ENCODE measurements at regions not wholly inside any gene's neighbourhood (a gene's known extent, or its start where the extent isn't known, plus 50 kb on each side); places are given as distances from the start of the nearest gene placed in this dataset.

DNA sequence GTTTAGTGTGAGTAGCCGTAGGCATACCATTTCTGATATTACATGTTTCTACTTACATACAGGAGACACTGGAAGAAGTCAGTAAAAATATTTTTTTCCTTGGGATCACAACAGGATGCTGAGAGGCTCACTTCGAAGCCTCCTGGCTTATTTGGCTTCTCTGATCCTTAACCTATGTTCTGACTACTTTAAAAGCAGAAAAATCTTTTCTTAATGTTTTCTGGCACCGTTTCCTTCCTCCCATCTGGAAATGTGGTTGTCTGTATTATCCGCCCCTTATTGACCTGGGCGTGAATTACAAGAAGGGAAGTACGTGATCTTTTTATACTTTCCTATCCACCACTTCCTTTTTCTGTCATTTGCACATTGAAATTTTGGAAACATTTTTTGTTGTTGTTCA lies 379.6 kb downstream of the COL12A1 start:
- no peaks in the 10 kb centered on the region; the same call in none of the 2 replicates for H3K9me3 ChIP-seq (ENCODE audit: insufficient read depth, low read depth, low read length)
- H3K4me1 ChIP-seq (ENCODE audit: insufficient read depth, low read length): no peaks in the 10 kb centered on the region
- no peak overlapping the region for H3K9ac ChIP-seq (ENCODE audit: low read depth, low read length)
- H3K4me3 ChIP-seq (ENCODE audit: low read length): no peak overlapping the region
- H3K27ac ChIP-seq (ENCODE audit: low read length): no peak overlapping the region
- H3K36me3 ChIP-seq (ENCODE audit: insufficient read depth, low read depth, low read length): no peaks in the 10 kb centered on the region
- H3K27me3 ChIP-seq (ENCODE audit: insufficient read depth, low read length): no peaks in the 10 kb centered on the region

DNA sequence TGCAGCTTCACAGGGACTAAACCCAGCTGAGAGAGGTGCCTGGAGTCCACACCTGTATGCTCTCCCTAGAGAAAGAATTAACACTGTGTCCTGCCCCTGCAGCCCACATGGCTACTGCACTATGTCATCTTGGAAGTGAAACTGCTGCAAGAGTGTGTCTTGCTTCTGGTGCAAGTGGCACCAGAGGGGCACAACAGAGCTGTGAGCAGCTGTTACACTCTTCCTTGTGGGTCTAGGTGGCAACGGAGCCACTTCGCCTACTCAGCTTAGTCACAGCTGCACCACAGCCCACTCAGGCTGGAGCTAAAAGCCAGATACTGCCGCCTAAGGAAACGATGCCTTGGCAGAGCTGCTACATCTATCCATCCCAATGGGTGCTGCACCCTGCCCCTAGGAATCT lies 391.4 kb downstream of the COL12A1 start:
- H3K27ac ChIP-seq (ENCODE audit: low read length): no peak overlapping the region
- no peak overlapping the region for H3K4me3 ChIP-seq (ENCODE audit: low read length)
- H3K36me3 ChIP-seq (ENCODE audit: insufficient read depth, low read depth, low read length): no peaks in the 10 kb centered on the region
- H3K27me3 ChIP-seq (ENCODE audit: insufficient read depth, low read length): no peaks in the 10 kb centered on the region
- H3K9me3 ChIP-seq (ENCODE audit: insufficient read depth, low read depth, low read length): no peaks in the 10 kb centered on the region
- H3K4me1 ChIP-seq (ENCODE audit: insufficient read depth, low read length): no peaks in the 10 kb centered on the region
- no peak overlapping the region for H3K9ac ChIP-seq (ENCODE audit: low read depth, low read length)

GRCh38 chr6:74807674-74808073 lies 398.2 kb downstream of the COL12A1 start:
- no peaks in the 10 kb centered on the region for H3K36me3 ChIP-seq (ENCODE audit: insufficient read depth, low read depth, low read length)
- no peaks in the 10 kb centered on the region for H3K27me3 ChIP-seq (ENCODE audit: insufficient read depth, low read length)
- no peaks in the 10 kb centered on the region for H3K9me3 ChIP-seq (ENCODE audit: insufficient read depth, low read depth, low read length)
- no peaks in the 10 kb centered on the region for H3K4me1 ChIP-seq (ENCODE audit: insufficient read depth, low read length)
- H3K9ac ChIP-seq (ENCODE audit: low read depth, low read length): no peak overlapping the region
- no peak overlapping the region for H3K4me3 ChIP-seq (ENCODE audit: low read length)
- H3K27ac ChIP-seq (ENCODE audit: low read length): no peak overlapping the region

- H3K36me3 ChIP-seq (ENCODE audit: insufficient read depth, low read depth, low read length): no peaks in the 10 kb centered on the region
- peaks cover 6% of the 10 kb centered on the region; the same call in 1 of the 2 replicates for H3K9me3 ChIP-seq (ENCODE audit: insufficient read depth, low read depth, low read length)
- H3K4me1 ChIP-seq (ENCODE audit: insufficient read depth, low read length): no peaks in the 10 kb centered on the region
- no peaks in the 10 kb centered on the region for H3K27me3 ChIP-seq (ENCODE audit: insufficient read depth, low read length)
- no peak overlapping the region for H3K27ac ChIP-seq (ENCODE audit: low read length)
- no peak overlapping the region for H3K4me3 ChIP-seq (ENCODE audit: low read length)
- no peak overlapping the region for H3K9ac ChIP-seq (ENCODE audit: low read depth, low read length)
Measured at GRCh38 chr6:74805916-74806696, 399.7 kb downstream of the COL12A1 start.

GRCh38 chr6:74798302-74798701 lies 407.6 kb downstream of the COL12A1 start:
- H3K9ac ChIP-seq (ENCODE audit: low read depth, low read length): no peak overlapping the region
- H3K9me3 ChIP-seq (ENCODE audit: insufficient read depth, low read depth, low read length): peaks cover 8% of the 10 kb centered on the region; the same call in 1 of the 2 replicates
- no peaks in the 10 kb centered on the region for H3K4me1 ChIP-seq (ENCODE audit: insufficient read depth, low read length)
- no peaks in the 10 kb centered on the region for H3K36me3 ChIP-seq (ENCODE audit: insufficient read depth, low read depth, low read length)
- H3K27me3 ChIP-seq (ENCODE audit: insufficient read depth, low read length): no peaks in the 10 kb centered on the region
- no peak overlapping the region for H3K4me3 ChIP-seq (ENCODE audit: low read length)
- H3K27ac ChIP-seq (ENCODE audit: low read length): no peak overlapping the region

DNA sequence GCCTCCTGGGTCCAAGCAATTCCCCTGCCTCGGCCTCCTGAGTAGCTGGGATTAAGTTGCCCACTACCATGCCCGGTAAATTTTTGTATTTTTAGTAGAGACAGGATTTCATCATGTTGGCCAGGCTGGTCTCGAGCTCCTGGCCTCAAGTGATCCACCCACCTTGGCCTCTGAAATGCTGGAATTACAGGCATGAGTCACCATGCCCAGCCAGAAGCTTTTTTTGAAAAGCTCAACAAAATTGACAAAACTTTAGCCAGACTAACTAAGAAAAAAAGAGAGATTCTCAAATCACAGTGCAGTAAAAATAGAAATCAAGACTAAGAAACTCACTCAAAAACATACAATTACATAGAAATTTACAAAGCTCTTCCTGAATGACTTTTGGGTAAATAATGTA lies 420.6 kb downstream of the COL12A1 start:
- Histone ChIP-seq H3K27ac (ENCODE audit: low read length) (no peak overlapping the region), H3K9me3 (ENCODE audit: insufficient read depth, low read depth, low read length) (no peaks in the 10 kb centered on the region), H3K4me1 (ENCODE audit: insufficient read depth, low read length) (no peaks in the 10 kb centered on the region), H3K4me3 (ENCODE audit: low read length) (no peak overlapping the region), H3K27me3 (ENCODE audit: insufficient read depth, low read length) (no peaks in the 10 kb centered on the region), H3K36me3 (ENCODE audit: insufficient read depth, low read depth, low read length) (no peaks in the 10 kb centered on the region), H3K9ac (ENCODE audit: low read depth, low read length) (no peak overlapping the region)

DNA sequence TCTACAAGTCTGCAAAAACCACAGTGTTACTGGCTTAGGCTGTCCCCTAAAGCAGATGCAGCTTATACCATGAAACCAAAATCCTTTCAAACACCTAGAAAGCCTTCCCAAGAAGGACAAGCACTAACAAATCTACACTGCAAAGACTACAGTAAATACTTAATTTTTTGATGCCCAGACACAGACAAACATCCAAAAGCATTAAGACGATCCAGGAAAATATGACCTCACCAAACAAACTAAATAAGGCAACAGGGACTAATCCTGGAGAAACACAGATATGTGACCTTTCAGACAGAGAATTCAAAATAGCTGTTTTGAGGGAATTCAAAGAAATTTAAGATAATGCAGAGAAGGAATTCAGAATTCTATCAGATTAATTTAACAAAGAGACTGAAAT lies 423.5 kb downstream of the COL12A1 start:
- no peak overlapping the region for H3K9ac ChIP-seq (ENCODE audit: low read depth, low read length)

DNA sequence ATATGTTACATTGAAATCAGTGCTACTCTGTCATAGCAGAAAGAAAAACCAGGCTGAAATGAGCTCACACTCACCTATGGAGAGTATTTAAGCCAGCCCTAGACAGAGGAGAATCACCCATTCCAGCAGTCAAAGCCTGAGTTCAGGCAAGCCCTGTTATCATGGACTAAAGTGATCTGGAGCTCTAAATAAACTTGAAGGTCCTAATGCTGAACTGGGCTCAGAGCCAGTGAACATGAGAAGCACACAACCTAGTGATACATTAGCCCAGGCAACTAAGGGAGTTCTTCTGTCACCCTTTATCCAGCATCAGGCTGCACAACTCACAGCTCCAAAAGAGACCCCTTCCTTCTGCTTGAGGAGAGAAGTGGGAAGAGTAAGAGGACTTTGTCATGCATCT lies 425.0 kb downstream of the COL12A1 start:
- Histone ChIP-seq H3K9ac (ENCODE audit: low read depth, low read length) (no peak overlapping the region), H3K9me3 (ENCODE audit: insufficient read depth, low read depth, low read length) (no peaks in the 10 kb centered on the region), H3K27ac (ENCODE audit: low read length) (no peak overlapping the region), H3K27me3 (ENCODE audit: insufficient read depth, low read length) (no peaks in the 10 kb centered on the region), H3K4me1 (ENCODE audit: insufficient read depth, low read length) (no peaks in the 10 kb centered on the region), H3K4me3 (ENCODE audit: low read length) (no peak overlapping the region), H3K36me3 (ENCODE audit: insufficient read depth, low read depth, low read length) (no peaks in the 10 kb centered on the region)

More for the DNA sequence above, 423.5 kb downstream of the COL12A1 start:
- Histone ChIP-seq H3K9me3 (ENCODE audit: insufficient read depth, low read depth, low read length) (no peaks in the 10 kb centered on the region), H3K27me3 (ENCODE audit: insufficient read depth, low read length) (no peaks in the 10 kb centered on the region), H3K27ac (ENCODE audit: low read length) (no peak overlapping the region), H3K36me3 (ENCODE audit: insufficient read depth, low read depth, low read length) (no peaks in the 10 kb centered on the region), H3K4me3 (ENCODE audit: low read length) (no peak overlapping the region), H3K4me1 (ENCODE audit: insufficient read depth, low read length) (no peaks in the 10 kb centered on the region)

DNA sequence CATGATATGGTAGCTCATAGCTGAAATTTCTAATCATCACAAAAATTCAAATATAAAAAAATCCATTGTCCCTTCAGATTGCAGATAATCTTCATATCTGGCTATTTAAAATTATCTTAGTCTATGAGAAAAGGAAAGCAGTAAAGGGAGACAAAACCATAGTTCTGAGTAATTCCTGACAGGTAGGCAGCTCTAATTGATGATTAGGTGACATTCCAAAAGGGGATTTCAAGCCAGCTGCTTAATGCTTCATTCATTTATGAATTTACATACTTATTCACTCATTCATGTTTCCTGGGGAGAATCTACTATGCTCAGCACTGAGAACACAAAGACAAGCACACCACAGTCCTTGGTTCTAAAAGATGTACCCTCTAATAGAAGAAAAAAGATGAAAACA lies 437.1 kb downstream of the COL12A1 start:
- Histone ChIP-seq H3K27ac (ENCODE audit: low read length) (no peak overlapping the region), H3K9ac (ENCODE audit: low read depth, low read length) (no peak overlapping the region), H3K4me1 (ENCODE audit: insufficient read depth, low read length) (0 out of 2 replicates have a peak, but pooled peaks cover 3% of the 10 kb centered on the region), H3K27me3 (ENCODE audit: insufficient read depth, low read length) (no peaks in the 10 kb centered on the region), H3K9me3 (ENCODE audit: insufficient read depth, low read depth, low read length) (no peaks in the 10 kb centered on the region), H3K36me3 (ENCODE audit: insufficient read depth, low read depth, low read length) (no peaks in the 10 kb centered on the region), H3K4me3 (ENCODE audit: low read length) (no peak overlapping the region)

GRCh38 chr6:74768120-74768519 lies 437.7 kb downstream of the COL12A1 start:
- no peak overlapping the region for H3K9ac ChIP-seq (ENCODE audit: low read depth, low read length)
- no peak overlapping the region for H3K27ac ChIP-seq (ENCODE audit: low read length)
- H3K4me3 ChIP-seq (ENCODE audit: low read length): no peak overlapping the region
- H3K9me3 ChIP-seq (ENCODE audit: insufficient read depth, low read depth, low read length): no peaks in the 10 kb centered on the region
- H3K4me1 ChIP-seq (ENCODE audit: insufficient read depth, low read length): 0 out of 2 replicates have a peak, but pooled peaks cover 3% of the 10 kb centered on the region
- H3K27me3 ChIP-seq (ENCODE audit: insufficient read depth, low read length): no peaks in the 10 kb centered on the region
- H3K36me3 ChIP-seq (ENCODE audit: insufficient read depth, low read depth, low read length): no peaks in the 10 kb centered on the region

- Histone ChIP-seq H3K27me3 (ENCODE audit: insufficient read depth, low read length) (no peaks in the 10 kb centered on the region), H3K36me3 (ENCODE audit: insufficient read depth, low read depth, low read length) (no peaks in the 10 kb centered on the region), H3K27ac (ENCODE audit: low read length) (no peak overlapping the region), H3K4me3 (ENCODE audit: low read length) (no peak overlapping the region), H3K9ac (ENCODE audit: low read depth, low read length) (no peak overlapping the region), H3K4me1 (ENCODE audit: insufficient read depth, low read length) (0 out of 2 replicates have a peak, but pooled peaks cover 3% of the 10 kb centered on the region), H3K9me3 (ENCODE audit: insufficient read depth, low read depth, low read length) (no peaks in the 10 kb centered on the region)
Measured at GRCh38 chr6:74765486-74765885, 440.4 kb downstream of the COL12A1 start.

- no peaks in the 10 kb centered on the region for H3K36me3 ChIP-seq (ENCODE audit: insufficient read depth, low read depth, low read length)
- no peaks in the 10 kb centered on the region for H3K27me3 ChIP-seq (ENCODE audit: insufficient read depth, low read length)
- H3K4me1 ChIP-seq (ENCODE audit: insufficient read depth, low read length): 0 out of 2 replicates have a peak, but pooled peaks cover 3% of the 10 kb centered on the region
- no peak overlapping the region for H3K9ac ChIP-seq (ENCODE audit: low read depth, low read length)
- H3K9me3 ChIP-seq (ENCODE audit: insufficient read depth, low read depth, low read length): no peaks in the 10 kb centered on the region
- no peak overlapping the region for H3K4me3 ChIP-seq (ENCODE audit: low read length)
- no peak overlapping the region for H3K27ac ChIP-seq (ENCODE audit: low read length)
Measured at GRCh38 chr6:74764486-74764885, 441.4 kb downstream of the COL12A1 start.

Data from iPS-20b (cell line).